GM21390 (cell line): ENCODE measurements at regions not wholly inside any gene's neighbourhood (a gene's known extent, or its start where the extent isn't known, plus 50 kb on each side); places are given as distances from the start of the nearest gene placed in this dataset.
"Not testable (repeated sequence)": the region's sequence is repeated elsewhere in the genome, so short reads cannot be mapped to it uniquely, and the experiment has no call there.

Experiments
- ATAC-seq: cut with Tn5 transposase; IDR thresholded peaks from one replicate; pipeline ENCODE4 v1.9.1; 2021; ENCODE audit not compliant: unreplicated experiment

DNA sequence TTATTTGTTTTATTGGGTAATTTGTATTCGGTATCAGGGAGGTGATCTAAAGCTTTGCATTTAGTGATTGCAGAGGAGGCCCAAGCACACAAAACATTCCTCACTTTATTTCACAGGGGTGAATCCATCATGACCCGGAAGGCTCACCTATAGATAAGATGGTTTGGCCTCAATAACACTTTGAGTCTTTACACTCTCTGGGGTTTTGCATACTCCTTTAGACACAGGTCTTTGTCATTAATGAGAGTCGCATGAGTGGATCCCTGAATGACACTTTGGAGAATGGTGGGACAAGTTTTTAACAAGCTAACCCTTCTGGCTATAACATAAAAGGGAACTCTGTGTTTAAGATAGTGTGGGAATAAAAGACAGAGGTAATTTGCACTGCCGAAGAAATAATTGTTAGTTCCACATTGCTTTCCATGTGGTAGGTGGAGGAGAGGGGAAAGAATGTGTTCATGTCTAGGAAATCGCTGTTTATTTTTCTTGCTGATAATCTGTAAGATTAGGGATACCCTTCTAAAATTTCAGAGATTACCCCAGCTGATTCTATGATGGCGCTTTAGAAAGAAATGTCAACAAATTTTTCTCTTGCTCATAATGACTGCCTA, 455.8 kb downstream of the TFEC start:
- no peak for ATAC-seq

DNA sequence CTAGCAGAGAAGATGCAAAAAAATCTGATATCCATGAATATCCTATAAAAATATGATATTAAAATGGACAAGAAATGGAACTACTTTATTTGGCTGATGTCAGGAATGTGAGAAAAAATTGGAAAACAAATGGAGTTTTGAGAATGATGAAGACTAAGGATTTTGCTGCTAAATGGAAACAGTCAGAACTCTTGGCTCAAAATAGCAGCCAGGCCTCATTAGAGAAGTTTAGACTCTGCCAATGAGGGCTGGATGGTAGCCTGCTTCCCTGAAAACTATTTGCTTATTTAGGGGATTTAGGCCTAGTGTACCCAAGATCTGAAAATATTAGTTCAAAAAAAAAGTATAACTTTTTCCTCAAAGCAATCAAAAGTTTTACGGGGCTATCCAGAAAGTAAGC, 458.5 kb downstream of the TFEC start:
- no peak for ATAC-seq

DNA sequence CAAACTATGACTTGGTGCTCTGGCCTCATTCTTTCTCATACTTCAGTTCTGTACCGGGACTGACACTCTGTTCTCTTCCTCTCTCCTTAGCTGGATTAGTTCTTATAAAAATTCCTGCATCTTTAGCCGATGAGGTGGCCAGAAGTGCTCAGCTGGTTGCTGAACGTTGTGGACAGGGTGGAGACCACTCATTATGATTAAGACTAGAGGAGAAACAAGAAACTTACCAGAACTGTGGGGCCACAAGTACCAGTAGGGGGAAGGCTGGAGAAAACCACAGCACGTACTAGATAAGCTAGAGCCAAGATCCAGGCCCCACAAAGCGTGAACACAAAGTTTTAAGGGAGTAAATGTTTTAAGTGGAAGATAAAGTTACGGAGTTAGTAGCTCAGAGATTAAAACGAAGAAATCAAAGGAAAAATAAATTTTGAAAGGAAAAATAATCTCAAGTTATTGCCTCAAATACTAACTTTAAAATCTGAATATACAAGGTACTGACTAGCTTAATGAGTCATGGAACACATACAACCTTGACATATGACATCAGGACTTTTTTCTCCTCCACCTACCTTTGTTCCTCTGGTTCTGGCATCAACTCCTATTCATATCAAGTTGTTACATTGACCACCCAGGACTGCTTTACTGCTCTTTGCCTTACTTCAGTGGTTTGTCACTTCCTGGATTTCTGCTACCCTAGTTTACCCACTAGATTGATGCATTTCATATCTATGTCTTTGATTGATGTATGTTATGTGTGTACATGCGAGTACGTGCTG, 469.0 kb downstream of the TFEC start:
- ATAC-seq = no peak

DNA sequence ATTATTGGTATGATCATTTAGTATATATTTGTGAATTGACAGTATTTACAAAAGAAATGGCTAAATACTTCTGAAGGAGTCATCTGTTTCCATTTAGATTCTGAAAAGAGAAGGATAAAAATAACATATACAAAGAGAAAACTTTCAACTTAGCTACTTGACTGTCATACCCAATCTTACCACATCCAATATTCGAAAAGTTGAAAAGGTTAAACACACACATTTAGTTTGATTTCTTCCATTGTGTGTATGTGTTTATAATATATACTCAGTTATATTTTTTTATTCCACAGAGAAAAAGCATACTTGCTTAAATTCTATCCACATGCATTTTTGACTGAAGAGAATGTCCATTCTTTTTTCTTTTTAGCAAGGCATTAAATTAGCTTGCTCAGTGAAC, 470.7 kb downstream of the TFEC start:
- ATAC-seq = no peak

DNA sequence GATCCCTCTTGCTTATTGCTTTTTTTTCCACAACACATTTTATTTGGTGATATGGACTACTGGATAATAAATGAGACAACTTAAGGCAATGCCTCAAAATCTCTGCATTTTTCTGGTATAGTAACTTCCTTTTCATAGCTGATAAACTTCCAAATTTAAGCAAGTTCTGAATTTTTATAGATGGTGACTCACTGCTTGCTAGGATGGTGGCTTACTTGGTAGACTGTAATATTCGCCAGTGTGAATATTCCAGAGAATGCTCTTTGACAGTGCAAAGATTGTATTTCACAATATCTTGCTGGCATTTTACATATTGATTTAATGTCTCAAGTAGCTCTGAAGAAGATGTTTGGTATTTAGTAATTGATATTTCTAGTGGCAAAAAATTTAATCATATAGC, 472.4 kb downstream of the TFEC start:
- ATAC-seq = no peak

DNA sequence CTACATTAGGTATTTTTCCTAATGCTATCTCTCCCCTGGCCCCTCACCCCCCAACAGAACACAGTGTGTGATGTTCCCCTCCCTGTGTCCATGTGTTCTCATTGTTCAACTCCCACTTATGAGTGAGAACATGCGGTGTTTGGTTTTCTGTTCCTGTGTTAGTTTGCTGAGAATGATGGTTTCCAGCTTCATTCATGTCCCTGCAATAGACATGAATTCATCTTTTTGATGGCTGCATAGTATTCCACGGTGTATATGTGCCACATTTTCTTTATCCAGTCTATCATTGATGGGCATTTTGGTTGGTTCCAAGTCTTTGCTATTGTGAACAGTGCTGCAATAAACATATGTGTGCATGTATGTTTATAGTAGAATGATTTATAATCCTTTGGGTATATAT, 473.3 kb downstream of the TFEC start:
- ATAC-seq = not testable (repeated sequence)

DNA sequence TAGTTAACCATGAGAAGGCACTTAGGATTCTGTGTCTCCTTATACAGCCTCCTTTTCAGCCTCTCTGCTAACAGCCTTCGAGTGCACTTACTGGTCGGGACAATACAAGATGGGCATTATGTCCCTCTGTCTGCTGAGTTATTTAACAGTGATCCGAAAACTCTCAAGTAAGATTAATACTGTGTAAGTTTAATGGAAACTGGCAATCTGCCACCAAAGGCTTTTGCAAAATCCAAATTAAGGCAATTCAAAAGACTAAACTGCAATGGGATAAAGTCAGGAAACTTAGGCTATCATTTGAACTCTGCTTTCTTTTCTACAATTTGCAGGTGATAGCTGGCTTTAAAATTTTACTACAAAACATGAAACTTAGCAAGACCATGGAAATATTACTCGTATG, 477.8 kb downstream of the TFEC start:
- ATAC-seq = no peak

DNA sequence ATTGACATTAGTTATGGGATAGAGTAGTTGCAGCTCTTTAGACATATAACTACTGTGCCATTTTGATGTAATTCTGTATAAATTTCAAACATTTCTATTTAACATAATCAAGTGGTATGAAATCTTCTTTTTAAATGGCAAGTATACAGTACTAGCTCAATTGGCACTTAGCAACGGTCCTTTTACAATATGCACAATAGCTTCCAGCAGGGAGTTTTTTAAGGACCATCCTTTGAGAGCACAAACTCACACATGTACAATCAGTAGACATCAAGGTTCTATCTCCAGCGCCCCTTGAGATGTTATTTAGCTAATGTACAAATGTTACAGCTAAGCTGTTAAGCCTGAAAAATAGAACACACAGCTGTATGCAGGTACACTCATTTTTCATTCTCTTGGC, 480.7 kb downstream of the TFEC start:
- no peak for ATAC-seq

DNA sequence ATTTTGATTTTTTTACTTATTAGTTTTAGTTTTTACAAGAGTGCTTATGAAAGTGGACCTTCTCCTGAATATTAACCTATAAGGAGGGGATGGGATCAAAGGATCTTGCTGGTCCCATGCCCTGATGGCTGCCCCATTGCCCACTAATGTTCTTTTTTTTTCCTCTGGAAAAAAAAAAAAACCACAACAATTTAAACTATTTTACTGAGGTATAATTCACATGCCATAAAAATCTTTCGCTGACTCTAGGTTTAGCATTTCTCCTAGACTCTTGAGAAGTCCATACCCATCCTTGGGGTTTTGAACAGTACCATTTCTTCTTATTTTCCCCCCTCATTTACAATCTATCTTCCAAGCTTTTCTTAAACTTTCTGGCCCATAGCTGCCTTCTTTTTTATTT, 481.8 kb downstream of the TFEC start:
- ATAC-seq = no peak

DNA sequence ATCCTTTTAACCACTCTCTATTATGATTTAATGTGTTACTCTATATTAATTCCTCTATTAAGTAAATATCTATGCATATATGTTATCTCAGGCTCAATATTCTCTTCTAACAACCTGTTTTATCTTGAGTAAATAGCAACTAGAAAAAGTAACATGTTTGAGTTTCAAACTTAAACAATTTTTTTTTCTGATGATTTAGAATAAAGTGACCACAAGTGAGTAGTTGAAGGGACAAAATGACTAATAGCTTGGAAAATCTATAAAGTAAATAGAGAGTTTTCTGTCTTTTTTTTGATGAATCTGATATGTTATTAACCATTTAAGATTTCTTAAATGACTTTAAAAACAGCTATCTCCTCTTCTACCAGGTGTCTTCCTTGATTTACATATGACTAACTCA, 483.8 kb downstream of the TFEC start:
- no peak for ATAC-seq

DNA sequence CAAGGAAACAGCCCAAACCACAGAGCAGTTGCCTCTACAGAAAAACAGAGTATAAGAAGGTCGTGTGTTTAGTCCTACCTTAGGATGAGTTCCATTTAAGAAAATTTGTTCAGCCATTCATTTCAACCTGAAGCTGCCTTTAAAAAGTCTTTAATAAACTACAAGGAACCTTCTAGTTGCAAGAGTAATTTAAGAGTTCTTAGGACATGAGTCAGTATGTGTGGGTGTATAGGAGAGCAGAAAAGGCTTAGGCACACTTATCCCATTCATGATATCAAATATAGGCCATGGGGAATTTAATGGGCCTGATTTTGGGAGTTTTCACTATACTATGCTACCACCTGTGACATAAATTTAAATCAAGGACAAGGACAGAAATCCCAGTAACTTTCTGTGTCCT, 496.8 kb downstream of the TFEC start:
- ATAC-seq = no peak

DNA sequence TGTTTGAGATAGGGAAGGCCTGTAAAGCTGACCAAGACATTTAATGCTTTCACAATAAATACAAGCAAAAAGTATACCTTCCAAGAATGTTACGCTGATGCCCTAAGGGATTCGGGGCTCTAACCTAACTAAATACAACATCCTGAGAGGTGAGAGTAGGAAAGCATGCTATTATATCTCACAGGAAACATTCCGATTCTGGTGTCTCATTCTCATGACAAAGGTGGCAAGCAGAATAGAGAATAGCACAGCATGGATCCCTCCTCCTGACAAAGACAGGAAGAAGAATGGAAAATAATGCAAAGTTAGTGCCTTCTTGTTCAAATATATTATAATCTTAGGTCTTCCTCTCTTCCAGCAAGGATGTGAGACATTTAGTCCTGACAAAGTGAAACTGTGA, 504.3 kb downstream of the TFEC start:
- no peak for ATAC-seq

DNA sequence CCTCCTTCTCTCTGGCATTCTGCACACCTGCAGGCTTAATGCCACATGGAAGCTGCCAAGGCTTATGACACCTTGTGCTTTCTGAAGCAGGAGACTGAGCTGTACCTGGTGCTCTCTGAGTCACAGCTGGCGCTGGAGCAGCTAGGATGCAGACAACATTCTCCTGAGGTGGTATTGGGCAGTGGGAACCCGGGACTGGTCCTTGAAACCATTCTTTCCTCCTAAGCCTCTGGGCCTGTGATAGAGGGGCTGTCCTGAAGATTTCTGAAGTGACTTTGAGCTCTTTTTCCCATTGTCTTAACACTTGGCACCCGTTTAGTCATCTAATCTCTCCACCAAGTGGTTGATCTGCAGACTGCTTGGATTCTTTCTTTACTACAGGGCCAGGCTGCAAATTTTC, 508.4 kb downstream of the TFEC start:
- ATAC-seq = no peak

DNA sequence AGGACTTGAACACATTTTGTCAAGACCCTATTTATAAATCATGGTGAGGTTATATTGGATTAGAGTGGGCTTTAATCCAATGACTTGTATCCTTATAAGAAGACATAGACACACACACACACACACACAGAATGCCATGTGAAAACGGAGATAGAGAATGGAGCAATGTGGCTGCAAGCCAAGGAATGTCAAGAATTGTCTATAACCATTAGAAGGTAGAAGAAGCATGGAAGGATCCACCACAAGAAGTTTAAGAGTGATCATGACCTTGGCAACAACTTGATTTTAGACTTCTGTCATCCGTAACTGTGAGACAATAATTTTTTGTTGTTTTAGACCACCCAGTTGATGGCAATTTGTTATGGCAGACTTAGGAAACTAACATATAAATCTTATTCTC, 514.2 kb downstream of the TFEC start:
- ATAC-seq = no peak

DNA sequence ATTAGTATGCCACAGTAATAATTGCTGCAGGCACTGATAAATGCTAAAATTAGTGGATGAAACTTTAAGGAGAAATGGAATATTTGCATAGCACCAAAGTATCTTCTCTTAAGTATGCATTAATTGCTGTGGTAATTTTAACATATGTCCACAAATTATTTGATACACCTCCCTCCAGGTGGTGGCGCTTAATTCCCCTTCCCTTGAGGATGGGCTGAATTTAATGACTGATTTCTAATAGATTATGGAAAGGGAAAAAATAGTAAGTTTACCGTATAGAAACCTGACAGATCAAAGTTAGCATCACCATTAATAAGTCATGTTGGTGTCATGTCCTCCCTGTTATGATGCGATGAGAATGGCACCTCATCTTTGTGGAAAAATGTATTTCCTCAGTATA, 519.2 kb downstream of the TFEC start:
- no peak for ATAC-seq

DNA sequence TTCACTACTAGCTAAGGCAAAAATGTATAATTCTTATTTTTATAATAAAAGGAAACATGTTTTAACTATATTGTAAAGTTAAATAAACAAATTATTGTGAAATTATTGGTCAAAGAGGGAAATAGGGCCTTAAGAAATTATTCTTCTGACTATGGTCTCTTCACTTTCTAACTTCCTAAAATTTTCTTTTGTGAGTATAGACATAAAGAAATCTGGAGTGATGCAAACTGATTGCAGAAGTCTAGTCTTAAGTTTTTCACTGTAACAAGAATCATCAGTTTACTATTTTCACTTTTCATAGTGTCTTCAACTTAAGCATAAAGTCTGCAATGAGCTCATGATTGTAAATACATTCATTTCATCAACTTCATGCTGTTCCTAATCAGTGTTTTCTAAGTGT, 525.4 kb downstream of the TFEC start:
- ATAC-seq = no peak

DNA sequence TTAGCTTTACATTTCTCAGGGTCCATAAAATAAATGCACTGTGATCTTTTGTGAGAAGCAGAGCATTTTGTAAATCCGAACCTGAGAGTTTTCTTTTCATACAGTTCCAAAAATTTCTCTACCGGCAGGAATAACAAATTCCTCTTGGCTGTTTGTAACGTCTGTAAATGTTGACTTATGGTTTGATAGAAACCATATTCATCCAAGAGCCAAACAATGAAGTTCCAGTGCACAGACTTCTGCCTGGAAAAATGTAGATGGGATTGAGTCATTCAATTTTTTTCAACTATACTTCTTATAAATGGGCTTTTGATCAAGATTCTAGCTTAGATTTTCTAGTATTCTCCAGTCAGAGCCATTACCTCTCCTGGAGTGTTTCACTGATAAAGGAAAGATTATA, 530.6 kb downstream of the TFEC start:
- no peak for ATAC-seq

DNA sequence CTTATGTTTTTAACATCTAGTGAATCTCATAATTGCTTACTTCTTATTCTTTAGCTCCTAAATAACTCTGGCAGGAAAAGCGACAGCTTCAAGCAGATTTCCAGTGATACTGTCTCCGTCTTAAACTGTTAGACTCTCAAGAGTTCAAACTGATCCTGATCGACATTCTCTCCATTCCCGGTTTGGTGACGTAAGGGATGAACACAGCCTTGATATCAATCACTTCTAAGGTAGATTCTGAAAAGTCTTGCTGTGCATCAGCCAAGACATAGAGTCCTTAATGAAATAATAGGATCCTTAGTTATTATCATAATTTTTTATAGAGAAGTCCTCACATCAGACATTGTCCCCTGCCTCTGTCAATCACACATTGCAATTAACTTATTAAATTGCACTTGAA, 534.6 kb downstream of the TFEC start:
- ATAC-seq = no peak

DNA sequence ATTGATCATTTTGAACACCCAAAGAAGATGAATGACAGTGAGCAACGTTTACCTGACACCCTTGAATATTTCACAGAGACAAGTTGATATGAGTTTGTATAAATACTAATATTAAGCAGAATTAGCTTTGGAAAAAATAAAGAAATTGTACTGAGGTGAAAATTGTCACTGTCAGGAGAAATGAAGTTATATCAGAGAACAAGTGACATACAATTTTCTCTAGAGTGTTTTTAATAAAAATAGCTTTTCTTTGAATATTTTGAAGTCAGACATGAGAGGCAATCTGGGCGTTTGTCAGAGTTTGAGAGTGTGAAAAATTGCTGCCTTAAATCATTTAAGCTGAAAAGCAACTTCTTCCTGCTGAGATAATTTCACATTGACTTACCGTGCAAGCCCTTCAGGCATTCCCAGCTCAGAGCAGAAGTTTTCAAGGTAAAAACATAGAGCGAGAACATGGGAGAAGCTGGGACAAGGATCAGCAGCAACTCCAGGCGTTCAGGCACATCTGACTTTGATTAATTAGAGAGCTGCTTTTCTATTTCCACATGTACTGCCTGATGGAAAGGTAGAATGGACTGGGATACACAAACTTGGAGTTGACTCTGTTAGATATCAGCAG, 535.9 kb downstream of the TFEC start:
- ATAC-seq = no peak

DNA sequence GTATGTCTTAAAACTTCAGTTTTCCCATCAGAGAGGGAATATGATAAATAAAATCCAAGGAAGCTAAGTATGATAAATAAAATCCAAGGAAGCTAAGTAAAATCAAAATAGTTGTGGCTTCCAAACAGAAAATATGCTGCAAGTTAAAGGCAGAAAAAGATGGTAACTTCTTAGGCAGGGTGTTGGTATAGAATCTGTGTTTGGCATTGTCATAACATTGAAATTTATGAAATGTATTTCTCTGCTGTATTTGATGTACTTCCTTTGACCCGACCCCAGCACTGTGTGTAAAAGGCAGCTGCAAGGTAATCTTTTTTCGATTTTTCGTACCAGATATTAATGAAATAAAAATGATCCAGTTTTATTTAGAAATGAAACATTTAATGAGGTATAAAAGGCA, 537.2 kb downstream of the TFEC start:
- ATAC-seq = no peak

DNA sequence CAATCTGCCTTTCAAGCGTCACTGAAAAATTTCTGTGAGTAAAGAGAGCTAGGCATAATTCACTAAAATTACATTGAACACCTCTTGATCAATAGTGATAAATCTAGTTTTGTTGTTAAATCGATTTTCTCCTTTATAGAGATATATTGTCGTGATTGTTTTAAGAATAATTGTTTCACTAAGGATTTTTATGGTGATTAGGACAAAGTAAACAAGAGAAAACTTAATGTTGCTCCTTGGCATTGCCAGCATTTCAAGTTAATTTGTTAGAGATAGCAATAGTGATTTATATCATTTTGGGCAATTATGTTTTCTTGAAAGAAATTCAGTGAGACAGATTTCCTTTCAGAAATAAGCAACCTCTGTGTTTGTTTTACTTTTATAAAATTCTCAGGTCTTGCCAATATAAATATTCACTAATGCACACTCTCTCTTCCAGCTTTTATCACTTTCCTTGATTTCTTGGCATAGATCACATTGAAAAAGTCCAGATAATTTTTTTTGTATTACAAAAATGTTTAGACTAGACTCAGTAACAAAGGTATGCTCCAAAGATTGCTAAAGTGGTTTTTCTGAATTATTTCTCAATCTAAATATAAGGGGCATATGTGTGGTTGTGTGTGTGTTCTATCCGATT, 538.7 kb downstream of the TFEC start:
- ATAC-seq = no peak

DNA sequence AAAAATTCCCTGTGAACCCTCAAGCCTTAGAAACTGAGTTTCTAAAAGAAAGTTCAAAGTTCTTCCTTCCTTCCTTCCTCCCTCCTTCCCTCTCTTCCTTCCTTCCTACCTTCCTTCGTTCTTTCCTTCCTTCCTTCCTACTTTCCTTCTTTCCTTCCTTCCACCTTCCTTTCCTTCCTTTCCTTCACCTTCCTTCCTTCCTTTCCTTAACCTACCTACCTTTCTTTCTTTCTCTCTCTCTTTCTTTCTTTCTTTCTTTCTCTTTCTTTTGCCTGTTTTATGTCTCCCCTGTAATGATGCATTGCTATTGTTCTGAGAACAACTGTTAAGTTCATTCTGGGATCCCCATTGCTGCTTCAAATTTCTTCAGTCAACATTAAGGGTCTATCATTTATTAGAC, 551.1 kb downstream of the TFEC start:
- ATAC-seq = no peak
